Lower lobe of right lung (tissue), 2 donors: ENCODE measurements at regions not wholly inside any gene's neighbourhood (a gene's known extent, or its start where the extent isn't known, plus 50 kb on each side); places are given as distances from the start of the nearest gene placed in this dataset.

ENCODE experiments used
- ATAC-seq, 2 donors: fragments of 200-7000 bp; cut with Tn5 transposase; one replicate each; pipeline ENCODE4 v1.9.1; 2020 to 2022; ENCODE audit warnings: mild to moderate bottlenecking in 2 of 2, moderate library complexity in 2 of 2
- DNase-seq: peaks from one replicate; pipeline ENCODE4 v3.0.0-alpha.2; 2020
- H3K27ac ChIP-seq: fragments of 200-600 bp; one replicate; pipeline ENCODE4 v1.8.0; 2022
- H3K27me3 ChIP-seq: fragments of 200-600 bp; one replicate; pipeline ENCODE4 v1.8.0; 2022; ENCODE audit warnings: low read depth
- H3K36me3 ChIP-seq: fragments of 200-600 bp; one replicate; pipeline ENCODE4 v1.8.0; 2022; ENCODE audit warnings: mild to moderate bottlenecking
- H3K4me1 ChIP-seq: fragments of 200-600 bp; one replicate; pipeline ENCODE4 v1.8.0; 2022
- H3K4me3 ChIP-seq: fragments of 200-600 bp; one replicate; pipeline ENCODE4 v1.8.0; 2022; ENCODE audit warnings: mild to moderate bottlenecking
- H3K9me3 ChIP-seq: fragments of 200-600 bp; one replicate; pipeline ENCODE4 v1.8.0; 2022
- CTCF ChIP-seq: fragments of 200-600 bp; IDR thresholded peaks from one replicate; pipeline ENCODE4 v1.8.0; 2022; ENCODE audit warnings: antibody characterized with exemption, mild to moderate bottlenecking
- intact Hi-C: fragments of 100-400 bp; cut with DNase I; formaldehyde crosslinking; loops from one replicate; pipeline ENCODE4 v1.11.0; 2022
- donor health status: DM: no; HTN: yes; CAD: no; lungs with severe emphysema.

GRCh38 chr4:41363384-41363981 is 106.8 kb downstream of the UCHL1 start:
- H3K4me1 ChIP-seq = peaks cover 38% of the 10 kb centered on the region
- TF ChIP-seq CTCF = no peak
- H3K27ac ChIP-seq = peak overlapping the region; percentile 87
- intact Hi-C loops = no loop called here
- no peak for ATAC-seq
- DNase-seq = no peak
- H3K27me3 ChIP-seq = no peaks in the 10 kb centered on the region
- H3K36me3 ChIP-seq = no peaks in the 10 kb centered on the region
- H3K9me3 ChIP-seq = no peaks in the 10 kb centered on the region
- peak overlapping the region; percentile 80 for H3K4me3 ChIP-seq

GRCh38 chr4:41364876-41365275 is 108.1 kb downstream of the UCHL1 start:
- Histone ChIP-seq H3K4me1 (peaks cover 45% of the 10 kb centered on the region), H3K9me3 (no peaks in the 10 kb centered on the region), H3K27me3 (no peaks in the 10 kb centered on the region), H3K4me3 (no peak overlapping the region), H3K27ac (no peak overlapping the region), H3K36me3 (no peaks in the 10 kb centered on the region)
- no peak for TF ChIP-seq CTCF
- ATAC-seq (no peak), DNase-seq (no peak)
- intact Hi-C loops = no loop called here

- Histone ChIP-seq H3K36me3 (no peaks in the 10 kb centered on the region), H3K4me1 (peaks cover 49% of the 10 kb centered on the region), H3K27me3 (no peaks in the 10 kb centered on the region), H3K9me3 (no peaks in the 10 kb centered on the region), H3K27ac (no peak overlapping the region), H3K4me3 (no peak overlapping the region)
- TF ChIP-seq CTCF = no peak
- DNase-seq (no peak), ATAC-seq (no peak)
- intact Hi-C loops = no loop called here
Observed at GRCh38 chr4:41365681-41366080, 109.0 kb downstream of the UCHL1 start.

GRCh38 chr4:41366911-41367517 is 110.3 kb downstream of the UCHL1 start:
- Histone ChIP-seq H3K9me3 (no peaks in the 10 kb centered on the region), H3K36me3 (no peaks in the 10 kb centered on the region), H3K27ac (no peak overlapping the region), H3K27me3 (no peaks in the 10 kb centered on the region), H3K4me1 (peaks cover 46% of the 10 kb centered on the region), H3K4me3 (no peak overlapping the region)
- intact Hi-C loops = no loop called here
- TF ChIP-seq CTCF = no peak
- DNase-seq (no peak), ATAC-seq (no peak)

GRCh38 chr4:41369680-41370079 is 113.0 kb downstream of the UCHL1 start:
- Histone ChIP-seq H3K27ac (peak overlapping the region; percentile 20), H3K4me1 (peaks cover 35% of the 10 kb centered on the region), H3K36me3 (no peaks in the 10 kb centered on the region), H3K9me3 (no peaks in the 10 kb centered on the region), H3K4me3 (no peak overlapping the region), H3K27me3 (no peaks in the 10 kb centered on the region)
- ATAC-seq = peak; percentile 82 to 84
- no peak for DNase-seq
- intact Hi-C loops = no loop called here
- no peak for TF ChIP-seq CTCF
